Activated CD4-positive, alpha-beta T cell treated with anti-CD3 and anti-CD28 coated beads, Interleukin-2, amount 50 U/mL, for 16 hours (primary cell): ENCODE measurements at regions not wholly inside any gene's neighbourhood (a gene's known extent, or its start where the extent isn't known, plus 50 kb on each side); places are given as distances from the start of the nearest gene placed in this dataset.
"Not testable (repeated sequence)": the region's sequence is repeated elsewhere in the genome, so short reads cannot be mapped to it uniquely, and the experiment has no call there.

Source experiments
- DNase-seq: peaks from one replicate; pipeline ENCODE4 v3.0.0-alpha.2; 2020

DNA sequence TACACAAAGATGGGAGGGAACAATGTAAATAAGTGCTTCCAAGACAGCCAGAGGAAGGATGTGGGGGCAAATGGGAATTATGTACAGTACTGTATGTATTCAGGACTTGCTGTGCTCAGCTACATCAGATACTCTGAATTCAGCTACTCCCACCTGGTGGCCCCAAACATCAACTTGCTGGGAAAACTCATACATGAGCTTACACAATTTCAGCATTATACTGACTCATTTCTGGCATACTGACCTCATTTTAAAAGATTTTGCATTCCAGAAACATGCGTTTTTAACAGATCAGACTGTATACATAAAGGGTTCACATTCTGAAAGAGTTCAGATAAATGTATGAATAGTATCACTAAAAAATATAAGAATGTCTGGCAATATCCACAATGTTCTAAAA, 59.7 kb downstream of the GPX5 start:
- peak; percentile 23 for DNase-seq

DNA sequence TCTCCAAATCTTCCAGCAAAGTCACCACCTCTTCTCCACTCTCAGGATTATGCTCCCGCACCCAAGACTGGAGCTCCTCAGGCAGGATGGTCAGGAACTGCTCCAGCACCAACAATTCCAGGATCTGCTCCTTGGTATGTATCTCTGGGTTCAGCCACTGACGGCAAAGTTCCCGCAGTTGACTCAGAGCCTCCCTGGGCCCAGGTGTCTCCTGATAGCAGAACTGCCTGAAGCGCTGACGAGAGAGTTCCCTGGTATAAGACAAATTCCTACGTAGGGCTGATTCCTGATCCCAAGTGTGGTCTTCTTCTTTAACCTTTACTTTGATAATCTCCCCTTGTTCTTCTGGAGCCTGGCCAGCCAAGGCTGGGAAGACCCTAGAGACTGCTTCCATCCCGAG, 60.6 kb downstream of the GPX5 start:
- DNase-seq, result no peak

DNA sequence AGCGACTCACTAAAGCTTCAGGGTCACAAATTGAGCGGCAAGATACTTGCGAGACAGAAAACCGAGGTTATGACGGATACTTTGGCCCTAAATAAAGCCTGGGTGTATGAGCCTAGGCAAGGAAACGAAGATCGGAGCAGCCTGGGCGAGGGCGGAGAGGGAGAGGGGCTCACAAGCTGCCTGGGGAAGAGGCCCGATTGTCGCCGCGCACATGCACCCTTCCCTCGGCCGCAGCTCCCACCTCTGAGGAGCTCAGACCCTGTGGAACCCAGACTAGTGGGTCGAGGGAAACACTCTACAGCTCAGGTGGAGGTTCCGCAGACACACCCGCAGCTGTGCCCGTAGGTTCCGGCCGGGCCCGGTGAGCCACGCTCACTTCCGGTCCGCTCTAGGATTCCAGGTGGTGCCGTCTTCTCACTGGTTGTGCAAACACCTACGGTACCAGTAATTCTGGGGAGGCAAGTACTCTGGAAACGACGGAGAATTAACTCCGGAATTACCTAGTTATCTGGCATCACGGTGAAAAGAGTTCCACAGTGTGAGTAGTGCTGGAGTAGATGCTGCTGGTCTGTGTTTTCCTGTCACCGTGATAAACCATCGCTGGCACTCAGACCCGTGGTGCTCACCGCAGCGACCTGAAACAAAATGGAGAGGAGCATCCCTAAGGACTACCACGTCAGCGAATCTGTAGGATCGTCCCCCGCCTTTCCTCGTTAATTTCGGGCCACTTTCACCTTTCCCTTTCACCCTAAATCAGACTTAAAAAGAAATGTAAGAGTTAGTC, 61.5 kb downstream of the GPX5 start:
- DNase-seq, result peak; percentile 76

- no peak for DNase-seq
Observed at GRCh38 chr6:28587746-28588075, 62.0 kb downstream of the GPX5 start.

GRCh38 chr6:28588666-28589065, 63.0 kb downstream of the GPX5 start:
- no peak for DNase-seq

- DNase-seq, result peak; percentile 89
Observed at GRCh38 chr6:28589234-28589956, 63.7 kb downstream of the GPX5 start.

GRCh38 chr6:28589957-28590349, 64.3 kb downstream of the GPX5 start:
- DNase-seq, result no peak

DNA sequence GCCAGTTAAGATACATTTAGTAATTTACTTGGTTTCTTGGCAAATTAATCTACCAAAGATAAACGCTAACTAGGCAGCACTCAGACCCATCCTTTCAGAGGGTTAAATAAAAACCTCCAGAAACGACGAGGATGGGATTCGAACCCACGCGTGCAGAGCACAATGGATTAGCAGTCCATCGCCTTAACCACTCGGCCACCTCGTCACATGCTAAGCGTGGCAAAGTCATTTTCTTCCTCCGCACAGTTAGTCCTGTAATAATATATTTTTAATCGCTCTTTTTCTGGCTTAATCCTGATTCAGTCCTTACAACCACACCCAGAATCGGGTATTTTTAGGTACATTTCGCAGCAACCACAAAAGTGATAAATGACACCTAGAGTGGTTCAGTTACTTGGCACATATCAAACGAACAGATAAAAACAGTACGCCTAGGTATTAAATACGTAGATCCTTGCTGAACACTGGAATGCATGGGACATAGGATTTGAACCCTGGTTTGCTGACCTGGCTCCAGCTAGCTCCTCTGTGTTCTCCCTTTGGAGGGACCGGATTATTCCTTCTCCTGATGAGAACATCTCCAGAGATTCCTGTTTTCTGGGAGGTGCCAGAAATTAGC, 71.6 kb downstream of the GPX5 start:
- DNase-seq, result peak; percentile 75

GRCh38 chr6:28597924-28598722, 72.4 kb downstream of the GPX5 start:
- no peak for DNase-seq

DNA sequence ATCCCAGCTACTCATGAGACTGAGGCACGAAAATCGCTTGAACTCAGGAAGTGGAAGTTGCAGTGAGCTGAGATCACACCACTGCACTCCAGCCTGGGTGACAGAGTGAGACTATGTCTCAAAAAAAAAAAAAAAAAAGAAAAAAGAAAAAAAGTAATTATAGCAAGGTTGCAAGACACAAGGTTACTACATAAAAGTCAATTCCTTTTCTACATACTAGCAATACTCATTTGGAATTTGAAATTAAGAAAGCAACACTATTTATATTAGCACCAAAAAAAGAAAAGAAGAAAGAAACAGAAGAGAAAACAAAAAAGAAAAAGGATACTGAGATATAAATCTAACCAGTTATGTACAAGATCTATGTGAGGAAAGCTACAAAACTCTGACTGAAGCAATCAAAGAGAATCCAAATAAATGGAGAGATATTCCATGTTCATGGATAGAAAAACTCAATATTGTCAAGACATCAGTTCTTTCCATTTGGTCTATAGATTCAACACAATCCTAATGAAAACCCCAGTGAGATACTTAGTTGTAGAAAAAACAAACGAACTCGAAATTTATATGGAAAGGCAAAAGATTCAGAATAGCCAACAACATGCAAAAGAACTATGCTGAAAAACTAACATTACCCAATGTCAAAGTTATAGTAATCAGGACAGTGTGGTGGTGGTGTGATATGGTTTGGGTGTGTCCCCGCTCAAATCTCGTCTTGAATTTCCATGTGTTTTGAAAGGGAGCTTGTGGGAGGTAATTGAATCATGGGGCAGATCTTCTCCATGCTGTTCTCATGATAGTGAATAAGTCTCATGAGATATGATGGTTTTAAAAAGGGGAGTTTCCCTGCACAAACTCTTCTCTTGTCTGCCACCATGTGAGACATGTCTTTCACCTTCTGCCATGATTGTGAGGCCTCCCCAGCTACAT, 73.3 kb downstream of the GPX5 start:
- no peak for DNase-seq

GRCh38 chr6:28600245-28600644, 74.6 kb downstream of the GPX5 start:
- no peak for DNase-seq

DNA sequence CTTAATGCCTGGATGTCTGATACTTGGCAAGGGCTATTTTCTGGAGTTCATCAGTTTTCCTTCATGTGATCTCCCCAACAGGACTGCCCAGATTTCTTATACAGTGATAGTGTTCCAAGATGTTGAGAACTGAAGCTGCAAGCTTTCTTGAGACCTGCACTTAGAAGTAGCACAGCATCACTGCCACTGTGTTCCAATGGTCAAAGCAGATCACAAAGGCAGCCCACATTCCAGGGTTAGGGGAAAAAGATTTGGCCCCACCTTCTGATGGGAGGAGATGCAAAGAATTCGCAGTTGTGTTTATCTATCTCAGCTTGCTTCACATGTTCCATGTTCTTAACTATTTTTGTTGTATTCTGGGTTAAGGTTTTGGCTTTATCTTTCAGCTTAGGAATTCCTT, 78.2 kb downstream of the GPX5 start:
- DNase-seq, result no peak

GRCh38 chr6:28606424-28607391, 81.0 kb downstream of the GPX5 start:
- DNase-seq, result peak; percentile 83

- no peak for DNase-seq
Observed at GRCh38 chr6:28607990-28608389, 82.3 kb downstream of the GPX5 start.

DNA sequence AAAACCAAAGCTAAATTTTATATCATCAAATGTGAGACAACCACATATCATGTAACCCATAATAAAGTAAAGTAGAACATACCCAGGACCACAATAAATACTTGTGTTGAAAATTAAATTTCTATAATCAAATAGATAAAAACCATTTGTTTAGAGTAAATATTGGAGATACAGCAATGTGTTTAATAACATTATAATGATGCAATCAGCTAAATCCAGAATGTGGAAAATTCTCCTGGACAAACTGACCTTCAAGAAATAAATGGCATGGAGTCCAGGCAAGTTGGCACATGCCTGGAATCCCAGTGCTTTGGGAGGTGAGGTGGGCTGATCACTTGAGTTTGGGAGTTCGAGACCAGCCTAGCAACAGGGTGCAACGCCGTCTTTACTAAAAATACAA, 84.0 kb downstream of the GPX5 start:
- no peak for DNase-seq

DNA sequence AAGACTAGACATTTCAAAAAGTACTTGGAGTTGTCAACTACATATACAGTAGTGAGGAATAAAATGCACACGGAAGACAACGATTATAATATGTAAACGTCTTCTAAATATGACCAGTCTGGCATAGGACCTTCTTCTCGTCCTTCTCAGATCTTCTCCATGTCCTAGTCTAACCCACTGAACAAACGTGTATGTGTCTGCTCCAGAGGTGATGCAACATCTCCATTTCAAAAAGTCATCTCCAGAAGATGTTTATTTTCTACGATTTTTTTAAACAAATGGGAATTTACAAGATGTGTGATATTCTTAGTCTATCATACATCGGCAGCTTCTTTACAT, 89.9 kb downstream of the GPX5 start:
- no peak for DNase-seq

GRCh38 chr6:28615955-28616747, 90.5 kb downstream of the GPX5 start:
- no peak for DNase-seq

GRCh38 chr6:28618898-28619555, 93.3 kb downstream of the GPX5 start:
- no peak for DNase-seq

DNA sequence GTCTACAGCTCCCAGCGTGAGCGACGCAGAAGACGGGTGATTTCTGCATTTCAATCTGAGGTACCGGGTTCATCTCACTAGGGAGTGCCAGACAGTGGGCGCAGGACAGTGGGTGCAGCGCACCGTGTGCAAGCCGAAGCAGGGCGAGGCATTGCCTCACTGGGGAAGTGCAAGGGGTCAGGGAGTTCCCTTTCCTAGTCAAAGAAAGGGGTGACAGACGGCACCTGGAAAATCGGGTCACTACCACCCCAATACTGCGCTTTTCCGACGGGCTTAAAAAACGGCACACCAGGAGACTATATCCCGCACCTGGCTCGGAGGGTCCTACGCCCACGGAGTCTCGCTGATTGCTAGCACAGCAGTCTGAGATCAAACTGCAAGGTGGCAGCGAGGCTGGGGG, 95.6 kb downstream of the GPX5 start:
- DNase-seq, result not testable (repeated sequence)

- DNase-seq, result not testable (repeated sequence)
Observed at GRCh38 chr6:28623242-28623641, 97.6 kb downstream of the GPX5 start.
